Liver (tissue), 8 donors: ENCODE measurements at regions not wholly inside any gene's neighbourhood (a gene's known extent, or its start where the extent isn't known, plus 50 kb on each side); places are given as distances from the start of the nearest gene placed in this dataset.

ENCODE experiments used
- DNase-seq: peaks from one replicate; pipeline ENCODE4 v3.0.0-alpha.2; 2017; ENCODE audit warnings: low spot score
- H3K27ac ChIP-seq, 2 donors: one replicate each; pipeline ENCODE4 v1.7.0; 2013; ENCODE audit warnings: inconsistent platforms in 2 of 2, low read length in 2 of 2, control low read depth in 1 of 2, low read depth in 1 of 2, mild to moderate bottlenecking in 1 of 2
- H3K27me3 ChIP-seq, 4 donors: one replicate each; pipeline versions ENCODE4 v1.6.1 to v1.7.0; 2013; ENCODE audit warnings: low read length in 3 of 4, inconsistent platforms in 1 of 4, mild to moderate bottlenecking in 1 of 4, moderate library complexity in 1 of 4; ENCODE audit not compliant: control insufficient read depth in 4 of 4, insufficient read depth in 4 of 4
- H3K36me3 ChIP-seq, 4 donors: one replicate each; pipeline versions ENCODE4 v1.6.1 to v1.7.0; 2013; ENCODE audit warnings: low read length in 3 of 4, mild to moderate bottlenecking in 3 of 4, low read depth in 1 of 4, moderate library complexity in 1 of 4; ENCODE audit not compliant: control insufficient read depth in 4 of 4, insufficient read depth in 3 of 4
- H3K4me1 ChIP-seq, 4 donors: one replicate each; pipeline versions ENCODE4 v1.6.1 to v1.7.0; 2013; ENCODE audit warnings: low read length in 3 of 4, mild to moderate bottlenecking in 3 of 4, moderate library complexity in 1 of 4; ENCODE audit not compliant: control insufficient read depth in 4 of 4, insufficient read depth in 4 of 4
- H3K4me3 ChIP-seq, 3 donors: one replicate each; pipeline versions ENCODE4 v1.6.1 to v1.7.0; 2013; ENCODE audit warnings: low read length in 3 of 3, control low read depth in 1 of 3, low read depth in 1 of 3, mild to moderate bottlenecking in 1 of 3
- H3K9ac ChIP-seq, 2 donors: one replicate each; pipeline ENCODE4 v1.7.0; 2013; ENCODE audit warnings: low read length in 2 of 2, mild to moderate bottlenecking in 2 of 2, moderate library complexity in 2 of 2, control low read depth in 1 of 2, low read depth in 1 of 2
- H3K9me3 ChIP-seq, 4 donors: one replicate each; pipeline versions ENCODE4 v1.6.1 to v1.7.0; 2013; ENCODE audit warnings: low read length in 3 of 4; ENCODE audit not compliant: control insufficient read depth in 4 of 4
- EGR1 ChIP-seq, 2 donors: IDR thresholded peaks; 2 replicates each; pipeline ENCODE4 v1.6.1; 2016 to 2018; ENCODE audit warnings: antibody characterized with exemption in 2 of 2, low read depth in 2 of 2
- FOXA1 ChIP-seq: IDR thresholded peaks from 2 replicates; pipeline ENCODE4 v1.6.1; 2016; ENCODE audit warnings: antibody characterized with exemption
- HNF4A ChIP-seq, 2 donors: conservative IDR thresholded peaks; 2 replicates each; pipeline ENCODE4 v1.6.1; 2016; ENCODE audit warnings: antibody characterized with exemption in 2 of 2, mild to moderate bottlenecking in 2 of 2
- HNF4G ChIP-seq: IDR thresholded peaks from 2 replicates; pipeline ENCODE4 v1.6.1; 2016; ENCODE audit warnings: antibody characterized with exemption
- JUND ChIP-seq, 2 donors: IDR thresholded peaks; 2 replicates each; pipeline ENCODE4 v1.6.1; 2016; ENCODE audit warnings: antibody characterized with exemption in 2 of 2
- NR2F2 ChIP-seq: IDR thresholded peaks from 2 replicates; pipeline ENCODE4 v1.6.1; 2016; ENCODE audit warnings: antibody characterized with exemption
- RAD21 ChIP-seq, 2 donors: IDR thresholded peaks; 2 replicates each; pipeline ENCODE4 v1.6.1; 2016; ENCODE audit warnings: antibody characterized with exemption in 2 of 2, mild to moderate bottlenecking in 2 of 2
- RXRA ChIP-seq, 2 donors: IDR thresholded peaks; 2 replicates each; pipeline ENCODE4 v1.6.1; 2017 to 2018; ENCODE audit warnings: antibody characterized with exemption in 2 of 2, mild to moderate bottlenecking in 1 of 2
- SP1 ChIP-seq: IDR thresholded peaks from 2 replicates; pipeline ENCODE4 v1.6.1; 2018; ENCODE audit warnings: antibody characterized with exemption, mild to moderate bottlenecking
- TAF1 ChIP-seq: conservative IDR thresholded peaks from 2 replicates; pipeline ENCODE4 v1.6.1; 2016; ENCODE audit warnings: antibody characterized with exemption, mild to moderate bottlenecking
- YY1 ChIP-seq: IDR thresholded peaks from 2 replicates; pipeline ENCODE4 v1.6.1; 2016; ENCODE audit warnings: antibody characterized with exemption, mild to moderate bottlenecking
- WGBS: extraction: QIAGEN DNeasy Blood & Tissue Kit; methylation state at CpG from one replicate; pipeline ENCODE4 v1.1.7; 2013; 5-methylcytosine and 5-hydroxymethylcytosine counted together
- TF ChIP-seq, protein P1 (sequence below): fragments of 150-350 bp; IDR thresholded peaks from 2 replicates; pipeline ENCODE4 v1.5.1; 2017; ENCODE audit warnings: improper control_type of control experiment, low read depth, low read length; ENCODE audit not compliant: missing input control
- TF ChIP-seq, protein P2 (sequence below): IDR thresholded peaks from 2 replicates; pipeline ENCODE4 v1.6.1; 2016; ENCODE audit warnings: antibody characterized with exemption
- TF ChIP-seq, protein P3 (sequence below): IDR thresholded peaks from 2 replicates; pipeline ENCODE4 v1.6.1; 2016; ENCODE audit warnings: antibody characterized with exemption
- TF ChIP-seq, protein P4 (sequence below): IDR thresholded peaks from 2 replicates; pipeline ENCODE4 v1.6.1; 2016; ENCODE audit warnings: antibody characterized with exemption
- TF ChIP-seq, protein P5 (sequence below): IDR thresholded peaks from 2 replicates; pipeline ENCODE4 v1.6.1; 2016; ENCODE audit warnings: antibody characterized with exemption, mild to moderate bottlenecking
- donor health status: healthy.
- donor health status: healthy.
- donor health status: healthy.
- donor health status: healthy.
- donor health status: healthy.

DNA sequence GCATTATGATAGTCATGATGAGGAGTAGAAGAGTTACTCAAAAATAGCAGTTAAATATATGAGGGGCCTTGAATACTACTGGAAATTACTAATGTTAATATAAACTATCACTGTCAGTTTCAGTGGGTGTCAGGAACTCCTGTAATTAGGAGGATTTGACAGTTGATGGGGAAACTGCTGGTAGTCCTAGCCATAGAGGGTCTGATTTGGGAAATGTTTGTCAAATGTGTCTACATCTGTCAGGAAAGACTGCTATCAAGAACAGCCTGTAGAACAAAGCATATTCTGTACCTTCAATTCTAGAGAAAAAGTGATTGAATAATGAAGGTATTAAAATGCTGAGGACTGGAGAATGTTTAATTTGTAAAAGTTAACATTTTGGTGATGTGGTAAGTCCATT is 567.9 kb downstream of the CDH9 start:
- Histone ChIP-seq H3K9ac (no peak overlapping the region), H3K4me3 (no peak overlapping the region), H3K27ac (no peak overlapping the region), H3K27me3 (no peaks in the 10 kb centered on the region), H3K36me3 (no peaks in the 10 kb centered on the region), H3K9me3 (no peaks in the 10 kb centered on the region), H3K4me1 (no peaks in the 10 kb centered on the region)
- TF ChIP-seq RAD21 (IDR thresholded peaks at IDR 0.05) = no peak
- no peak for TF ChIP-seq NR2F2
- TF ChIP-seq, protein P1, sequence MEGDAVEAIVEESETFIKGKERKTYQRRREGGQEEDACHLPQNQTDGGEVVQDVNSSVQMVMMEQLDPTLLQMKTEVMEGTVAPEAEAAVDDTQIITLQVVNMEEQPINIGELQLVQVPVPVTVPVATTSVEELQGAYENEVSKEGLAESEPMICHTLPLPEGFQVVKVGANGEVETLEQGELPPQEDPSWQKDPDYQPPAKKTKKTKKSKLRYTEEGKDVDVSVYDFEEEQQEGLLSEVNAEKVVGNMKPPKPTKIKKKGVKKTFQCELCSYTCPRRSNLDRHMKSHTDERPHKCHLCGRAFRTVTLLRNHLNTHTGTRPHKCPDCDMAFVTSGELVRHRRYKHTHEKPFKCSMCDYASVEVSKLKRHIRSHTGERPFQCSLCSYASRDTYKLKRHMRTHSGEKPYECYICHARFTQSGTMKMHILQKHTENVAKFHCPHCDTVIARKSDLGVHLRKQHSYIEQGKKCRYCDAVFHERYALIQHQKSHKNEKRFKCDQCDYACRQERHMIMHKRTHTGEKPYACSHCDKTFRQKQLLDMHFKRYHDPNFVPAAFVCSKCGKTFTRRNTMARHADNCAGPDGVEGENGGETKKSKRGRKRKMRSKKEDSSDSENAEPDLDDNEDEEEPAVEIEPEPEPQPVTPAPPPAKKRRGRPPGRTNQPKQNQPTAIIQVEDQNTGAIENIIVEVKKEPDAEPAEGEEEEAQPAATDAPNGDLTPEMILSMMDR = no peak
- no peak for TF ChIP-seq JUND (IDR thresholded peaks at IDR 0.05)
- no peak for TF ChIP-seq HNF4G
- TF ChIP-seq, protein P2, sequence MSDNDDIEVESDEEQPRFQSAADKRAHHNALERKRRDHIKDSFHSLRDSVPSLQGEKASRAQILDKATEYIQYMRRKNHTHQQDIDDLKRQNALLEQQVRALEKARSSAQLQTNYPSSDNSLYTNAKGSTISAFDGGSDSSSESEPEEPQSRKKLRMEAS = no peak
- TF ChIP-seq EGR1 (IDR thresholded peaks at IDR 0.05; ENCODE audit: low read depth in 2 of 2) = no peak
- no peak for TF ChIP-seq YY1
- TF ChIP-seq, protein P3, sequence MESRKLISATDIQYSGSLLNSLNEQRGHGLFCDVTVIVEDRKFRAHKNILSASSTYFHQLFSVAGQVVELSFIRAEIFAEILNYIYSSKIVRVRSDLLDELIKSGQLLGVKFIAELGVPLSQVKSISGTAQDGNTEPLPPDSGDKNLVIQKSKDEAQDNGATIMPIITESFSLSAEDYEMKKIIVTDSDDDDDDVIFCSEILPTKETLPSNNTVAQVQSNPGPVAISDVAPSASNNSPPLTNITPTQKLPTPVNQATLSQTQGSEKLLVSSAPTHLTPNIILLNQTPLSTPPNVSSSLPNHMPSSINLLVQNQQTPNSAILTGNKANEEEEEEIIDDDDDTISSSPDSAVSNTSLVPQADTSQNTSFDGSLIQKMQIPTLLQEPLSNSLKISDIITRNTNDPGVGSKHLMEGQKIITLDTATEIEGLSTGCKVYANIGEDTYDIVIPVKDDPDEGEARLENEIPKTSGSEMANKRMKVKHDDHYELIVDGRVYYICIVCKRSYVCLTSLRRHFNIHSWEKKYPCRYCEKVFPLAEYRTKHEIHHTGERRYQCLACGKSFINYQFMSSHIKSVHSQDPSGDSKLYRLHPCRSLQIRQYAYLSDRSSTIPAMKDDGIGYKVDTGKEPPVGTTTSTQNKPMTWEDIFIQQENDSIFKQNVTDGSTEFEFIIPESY = no peak
- TF ChIP-seq SP1 = no peak
- TF ChIP-seq, protein P4, sequence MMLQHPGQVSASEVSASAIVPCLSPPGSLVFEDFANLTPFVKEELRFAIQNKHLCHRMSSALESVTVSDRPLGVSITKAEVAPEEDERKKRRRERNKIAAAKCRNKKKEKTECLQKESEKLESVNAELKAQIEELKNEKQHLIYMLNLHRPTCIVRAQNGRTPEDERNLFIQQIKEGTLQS = no peak
- TF ChIP-seq, protein P5, sequence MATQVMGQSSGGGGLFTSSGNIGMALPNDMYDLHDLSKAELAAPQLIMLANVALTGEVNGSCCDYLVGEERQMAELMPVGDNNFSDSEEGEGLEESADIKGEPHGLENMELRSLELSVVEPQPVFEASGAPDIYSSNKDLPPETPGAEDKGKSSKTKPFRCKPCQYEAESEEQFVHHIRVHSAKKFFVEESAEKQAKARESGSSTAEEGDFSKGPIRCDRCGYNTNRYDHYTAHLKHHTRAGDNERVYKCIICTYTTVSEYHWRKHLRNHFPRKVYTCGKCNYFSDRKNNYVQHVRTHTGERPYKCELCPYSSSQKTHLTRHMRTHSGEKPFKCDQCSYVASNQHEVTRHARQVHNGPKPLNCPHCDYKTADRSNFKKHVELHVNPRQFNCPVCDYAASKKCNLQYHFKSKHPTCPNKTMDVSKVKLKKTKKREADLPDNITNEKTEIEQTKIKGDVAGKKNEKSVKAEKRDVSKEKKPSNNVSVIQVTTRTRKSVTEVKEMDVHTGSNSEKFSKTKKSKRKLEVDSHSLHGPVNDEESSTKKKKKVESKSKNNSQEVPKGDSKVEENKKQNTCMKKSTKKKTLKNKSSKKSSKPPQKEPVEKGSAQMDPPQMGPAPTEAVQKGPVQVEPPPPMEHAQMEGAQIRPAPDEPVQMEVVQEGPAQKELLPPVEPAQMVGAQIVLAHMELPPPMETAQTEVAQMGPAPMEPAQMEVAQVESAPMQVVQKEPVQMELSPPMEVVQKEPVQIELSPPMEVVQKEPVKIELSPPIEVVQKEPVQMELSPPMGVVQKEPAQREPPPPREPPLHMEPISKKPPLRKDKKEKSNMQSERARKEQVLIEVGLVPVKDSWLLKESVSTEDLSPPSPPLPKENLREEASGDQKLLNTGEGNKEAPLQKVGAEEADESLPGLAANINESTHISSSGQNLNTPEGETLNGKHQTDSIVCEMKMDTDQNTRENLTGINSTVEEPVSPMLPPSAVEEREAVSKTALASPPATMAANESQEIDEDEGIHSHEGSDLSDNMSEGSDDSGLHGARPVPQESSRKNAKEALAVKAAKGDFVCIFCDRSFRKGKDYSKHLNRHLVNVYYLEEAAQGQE = no peak
- no peak for TF ChIP-seq TAF1
- no peak for DNase-seq

DNA sequence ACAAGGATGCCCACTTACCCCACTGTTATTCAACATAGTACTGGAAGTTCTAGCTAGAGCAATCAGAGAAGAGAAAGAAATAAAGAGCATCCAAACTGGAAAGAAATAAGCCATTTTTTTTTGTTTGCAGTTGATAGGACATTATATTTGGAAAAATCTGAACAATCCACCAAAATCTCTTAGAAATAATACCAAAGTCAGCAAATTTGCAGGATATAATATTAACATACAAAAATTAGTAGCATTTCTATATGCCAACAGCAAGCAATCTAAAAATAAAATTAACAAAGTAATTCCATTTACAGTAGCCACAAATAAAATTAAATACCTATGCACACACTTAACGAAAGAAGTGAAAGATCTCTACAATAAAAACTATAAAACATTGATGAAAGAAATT is 599.3 kb downstream of the CDH9 start:
- Histone ChIP-seq H3K4me3 (no peak overlapping the region), H3K27me3 (no peaks in the 10 kb centered on the region), H3K36me3 (no peaks in the 10 kb centered on the region), H3K27ac (no peak overlapping the region), H3K4me1 (no peaks in the 10 kb centered on the region), H3K9me3 (no peaks in the 10 kb centered on the region), H3K9ac (no peak overlapping the region)
- WGBS = 62% methylated on average over 1 of the region's 1 CpG
- no peak for TF ChIP-seq TAF1
- TF ChIP-seq, protein P2 = no peak
- no peak for TF ChIP-seq SP1
- TF ChIP-seq RXRA (IDR thresholded peaks at IDR 0.05) = no peak
- TF ChIP-seq, protein P4 = no peak
- no peak for TF ChIP-seq JUND (IDR thresholded peaks at IDR 0.05)
- TF ChIP-seq HNF4A (conservative IDR thresholded peaks at IDR 0.05) = no peak
- TF ChIP-seq NR2F2 = no peak
- no peak for TF ChIP-seq FOXA1
- DNase-seq = no peak
